Fibroblast of pulmonary artery (primary cell): ENCODE measurements at regions not wholly inside any gene's neighbourhood (a gene's known extent, or its start where the extent isn't known, plus 50 kb on each side); places are given as distances from the start of the nearest gene placed in this dataset.
A peak's percentile ranks its signal among the peaks of the same experiment; 100 is the strongest.
"Not testable (repeated sequence)": the region's sequence is repeated elsewhere in the genome, so short reads cannot be mapped to it uniquely, and the experiment has no call there.

Experiments
- DNase-seq: peaks from one replicate; pipeline ENCODE4 v3.0.0-alpha.2; 2010; ENCODE audit warnings: low read depth
- H3K4me3 ChIP-seq: replicated peaks from 2 replicates; pipeline ENCODE4 v1.5.1; 2011; ENCODE audit warnings: low read depth, mild to moderate bottlenecking, control low read depth, low read length, moderate library complexity
- TF ChIP-seq, protein P1 (sequence below): IDR thresholded peaks from 2 replicates; pipeline ENCODE4 v1.5.1; 2011; ENCODE audit warnings: mild to moderate bottlenecking, control low read depth, low read length, inconsistent platforms; ENCODE audit errors: missing control alignments

DNA sequence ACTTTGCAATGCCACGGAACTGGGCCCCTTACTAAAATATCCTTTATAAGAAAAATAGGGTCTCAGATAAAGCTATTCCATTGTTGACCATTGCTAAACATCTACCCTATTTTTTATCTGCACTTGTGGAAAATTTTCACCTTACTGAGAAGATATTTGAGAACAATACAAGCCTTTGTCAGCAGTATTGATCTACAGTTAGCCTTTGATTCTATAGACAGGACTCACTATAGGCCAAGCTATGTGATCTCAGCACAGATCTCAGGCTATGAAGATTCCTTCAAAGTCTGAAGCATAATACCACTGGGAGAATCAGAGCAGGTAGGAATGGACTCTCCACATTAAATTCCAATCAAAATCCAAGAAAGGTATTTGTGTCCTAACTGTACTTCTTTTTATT, 1099.7 kb downstream of the DIAPH3 start:
- DNase-seq: no peak
- TF ChIP-seq, protein P1, sequence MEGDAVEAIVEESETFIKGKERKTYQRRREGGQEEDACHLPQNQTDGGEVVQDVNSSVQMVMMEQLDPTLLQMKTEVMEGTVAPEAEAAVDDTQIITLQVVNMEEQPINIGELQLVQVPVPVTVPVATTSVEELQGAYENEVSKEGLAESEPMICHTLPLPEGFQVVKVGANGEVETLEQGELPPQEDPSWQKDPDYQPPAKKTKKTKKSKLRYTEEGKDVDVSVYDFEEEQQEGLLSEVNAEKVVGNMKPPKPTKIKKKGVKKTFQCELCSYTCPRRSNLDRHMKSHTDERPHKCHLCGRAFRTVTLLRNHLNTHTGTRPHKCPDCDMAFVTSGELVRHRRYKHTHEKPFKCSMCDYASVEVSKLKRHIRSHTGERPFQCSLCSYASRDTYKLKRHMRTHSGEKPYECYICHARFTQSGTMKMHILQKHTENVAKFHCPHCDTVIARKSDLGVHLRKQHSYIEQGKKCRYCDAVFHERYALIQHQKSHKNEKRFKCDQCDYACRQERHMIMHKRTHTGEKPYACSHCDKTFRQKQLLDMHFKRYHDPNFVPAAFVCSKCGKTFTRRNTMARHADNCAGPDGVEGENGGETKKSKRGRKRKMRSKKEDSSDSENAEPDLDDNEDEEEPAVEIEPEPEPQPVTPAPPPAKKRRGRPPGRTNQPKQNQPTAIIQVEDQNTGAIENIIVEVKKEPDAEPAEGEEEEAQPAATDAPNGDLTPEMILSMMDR: no peak
- H3K4me3 ChIP-seq: no peak overlapping the region

DNA sequence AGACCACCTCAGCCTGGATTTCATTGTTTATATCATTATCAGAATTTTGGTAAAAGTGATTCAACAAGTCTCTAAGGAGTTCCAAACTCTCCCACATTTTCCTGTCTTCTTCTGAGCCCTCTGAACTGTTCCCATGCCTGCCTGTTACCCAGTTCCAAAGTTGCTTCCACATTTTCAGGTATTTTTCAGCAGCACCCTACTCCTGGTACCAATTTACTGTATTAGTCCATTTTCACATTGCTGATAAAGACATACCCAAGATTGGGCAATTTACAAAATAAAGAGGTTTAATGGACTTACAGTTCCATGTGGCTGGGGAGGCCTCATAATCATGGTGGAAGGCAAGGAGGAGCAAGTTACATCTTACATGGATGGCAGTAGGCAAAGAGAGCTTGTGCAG, 1087.3 kb downstream of the DIAPH3 start:
- not testable (repeated sequence) for H3K4me3 ChIP-seq, DNase-seq

DNA sequence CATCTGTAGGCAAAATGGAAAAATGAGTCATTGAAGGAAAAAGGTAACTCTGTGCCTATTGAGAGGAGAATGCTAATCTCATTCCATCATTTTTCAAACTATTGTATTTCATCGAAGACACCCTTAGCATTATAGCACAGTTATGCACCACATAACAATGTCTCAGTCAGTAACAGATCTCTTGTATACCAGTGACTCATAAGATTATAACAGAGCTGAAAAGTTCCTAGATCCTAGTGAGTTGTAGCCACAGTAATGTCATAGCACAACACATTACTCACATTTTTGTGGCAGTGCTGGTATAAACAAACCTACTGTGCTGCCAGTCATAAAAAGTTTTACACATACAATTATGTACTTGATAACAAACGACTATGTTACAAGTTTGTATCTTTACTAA, 1077.6 kb downstream of the DIAPH3 start:
- TF ChIP-seq, protein P1: no peak
- peak; percentile 67 for DNase-seq
- H3K4me3 ChIP-seq: no peak overlapping the region

DNA sequence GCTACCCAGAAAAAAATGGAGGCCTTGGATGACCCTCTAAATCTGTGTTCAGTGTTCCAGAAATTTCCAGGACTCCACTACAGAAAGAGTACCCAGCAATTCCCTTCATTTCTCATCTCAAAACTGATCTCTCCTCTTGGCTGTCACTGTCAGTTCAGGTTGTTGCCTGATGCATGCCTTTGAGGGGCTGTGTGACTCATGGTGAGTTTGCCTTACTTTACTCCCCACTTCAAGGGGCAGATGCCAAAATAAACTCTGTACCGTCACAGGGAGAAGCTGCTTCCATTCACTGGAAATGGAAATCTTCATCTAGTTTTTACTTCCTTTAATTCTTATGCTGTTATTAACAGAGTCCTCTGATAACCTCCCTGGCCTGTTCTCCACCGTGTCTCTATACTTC, 1075.0 kb downstream of the DIAPH3 start:
- no peak overlapping the region for H3K4me3 ChIP-seq
- DNase-seq: peak; percentile 44
- TF ChIP-seq, protein P1: no peak

DNA sequence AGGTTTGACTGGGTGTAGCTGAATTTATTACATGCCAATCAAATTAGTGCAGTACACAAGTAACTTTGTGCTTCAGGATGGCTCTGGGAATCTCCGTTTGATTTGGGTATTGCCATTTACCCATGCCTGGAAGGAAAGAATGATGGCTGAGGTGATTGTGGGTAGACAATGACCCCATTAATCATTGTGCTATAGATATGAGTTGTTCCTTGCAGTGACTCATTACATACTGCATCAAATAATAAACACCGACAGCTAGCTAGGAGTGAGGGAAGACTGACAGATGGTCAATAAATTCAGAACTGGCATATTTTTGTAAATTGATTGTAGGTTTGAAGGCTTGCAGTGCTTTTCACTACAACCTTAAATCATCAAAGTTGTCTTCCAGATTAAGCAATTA, 1069.5 kb downstream of the DIAPH3 start:
- no peak overlapping the region for H3K4me3 ChIP-seq
- TF ChIP-seq, protein P1: no peak
- peak; percentile 3 for DNase-seq

DNA sequence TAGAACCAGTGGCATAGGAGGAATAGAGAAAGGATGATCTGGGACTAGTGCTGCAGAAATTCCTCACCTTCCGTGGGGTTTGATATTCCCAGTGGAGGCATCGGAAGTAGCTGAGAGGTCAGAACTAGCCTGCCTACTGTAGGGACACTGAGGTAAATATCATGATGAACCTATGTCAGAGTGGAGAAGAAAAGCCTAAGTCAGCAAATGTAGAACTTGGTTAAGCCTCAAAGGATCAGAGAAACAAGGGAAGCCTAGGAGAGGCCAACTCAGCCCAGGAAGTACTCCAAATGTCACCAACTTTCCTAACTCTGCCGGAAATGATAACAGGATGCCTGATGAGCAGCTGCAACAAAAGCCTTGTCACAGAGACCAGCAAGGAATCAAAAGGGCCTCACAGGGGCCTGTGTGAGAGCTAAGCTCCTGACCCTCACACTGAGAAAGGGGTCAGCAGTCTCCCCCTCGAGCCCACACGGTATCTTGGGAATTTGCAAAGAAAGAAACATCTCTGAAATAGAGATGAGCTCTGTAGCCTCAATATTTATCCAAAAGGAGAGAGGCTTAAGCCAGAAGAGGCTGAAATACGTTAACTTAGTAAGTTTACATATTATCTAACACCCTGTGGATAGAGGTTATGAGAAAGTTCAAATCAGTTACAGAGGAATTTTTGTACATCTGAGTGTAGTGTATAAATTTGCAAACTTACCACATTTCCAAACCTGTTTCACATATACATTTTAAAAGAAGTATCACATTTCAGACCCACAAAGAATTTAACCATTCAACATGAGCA, 1064.3 kb downstream of the DIAPH3 start:
- H3K4me3 ChIP-seq: no peak overlapping the region
- TF ChIP-seq, protein P1: no peak
- DNase-seq: peak; percentile 17

DNA sequence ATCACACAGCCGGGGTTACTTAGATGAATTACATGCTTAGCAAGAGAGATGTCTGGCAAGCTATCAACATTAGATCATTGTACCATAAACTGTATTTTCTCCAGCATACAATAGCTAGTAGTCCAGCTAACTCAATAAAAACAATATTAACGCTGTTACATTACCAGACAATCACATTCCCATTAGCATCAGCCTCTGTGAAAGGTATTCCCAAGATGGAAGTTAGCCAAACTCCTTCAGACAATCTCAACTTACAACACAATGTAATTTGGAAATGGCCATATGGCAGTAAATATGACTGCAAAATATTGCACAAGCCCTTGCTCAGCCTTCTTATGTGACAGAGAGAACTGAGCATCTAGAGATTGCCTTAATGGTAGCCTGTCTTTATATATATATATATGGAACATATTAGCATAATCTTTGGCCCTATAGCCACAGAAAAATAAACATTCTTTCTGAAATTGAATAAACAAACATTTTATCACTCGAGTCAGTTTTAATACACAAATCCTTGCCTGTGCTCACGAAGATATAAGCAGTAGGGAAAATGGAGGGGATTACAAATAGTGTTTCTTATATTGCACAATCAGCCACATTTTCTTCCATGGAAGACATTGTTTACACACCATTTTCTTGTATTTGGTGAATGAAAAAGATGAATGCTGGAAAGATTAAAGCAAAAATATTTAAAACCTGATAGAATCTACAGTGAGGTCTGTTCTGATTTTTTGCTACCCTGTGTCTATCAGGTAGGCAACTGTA, 1060.5 kb downstream of the DIAPH3 start:
- H3K4me3 ChIP-seq: no peak overlapping the region
- TF ChIP-seq, protein P1: no peak

More for the DNA sequence above, 1060.5 kb downstream of the DIAPH3 start:
- DNase-seq: peak; percentile 89
